K562 (cell line): ENCODE measurements at regions not wholly inside any gene's neighbourhood (a gene's known extent, or its start where the extent isn't known, plus 50 kb on each side); places are given as distances from the start of the nearest gene placed in this dataset.

Experiments used
- ATF3 ChIP-seq, 2 experiments: fragments of 450-650 bp in 1 of 2; sonication (generic) in 1 of 2; formaldehyde crosslinking in 1 of 2; IDR thresholded peaks in 1 of 2; conservative IDR thresholded peaks in 1 of 2; 2 replicates each; pipeline versions ENCODE4 v1.6.1 to v1.8.1; 2016 to 2023; ENCODE audit warnings: mild to moderate bottlenecking in 2 of 2, moderate library complexity in 2 of 2, inconsistent platforms in 1 of 2, missing genetic modification reagents in 1 of 2
- BCLAF1 ChIP-seq, 2 experiments: fragments of 450-650 bp in 1 of 2; IDR thresholded peaks; 2 replicates each; pipeline ENCODE4 v1.6.1; 2011 to 2017; ENCODE audit warnings: low read depth in 2 of 2, antibody characterized with exemption in 1 of 2, borderline replicate concordance in 1 of 2, low read length in 1 of 2, mild to moderate bottlenecking in 1 of 2, mixed read lengths in 1 of 2; ENCODE audit not compliant: control insufficient read depth in 1 of 2
- CTCF ChIP-seq, 3 experiments: IDR thresholded peaks in 2 of 3; conservative IDR thresholded peaks in 1 of 3; 2 replicates each; pipeline ENCODE4 v1.5.1; 2011 to 2012; ENCODE audit warnings: low read length in 3 of 3, mild to moderate bottlenecking in 3 of 3, control low read depth in 2 of 3, improper control_type of control experiment in 1 of 3, inconsistent platforms in 1 of 3, low read depth in 1 of 3, mixed read lengths in 1 of 3, moderate library complexity in 1 of 3; ENCODE audit not compliant: insufficient read depth in 2 of 3
- FOXP4 ChIP-seq: sonication (generic); formaldehyde crosslinking; IDR thresholded peaks from 2 replicates; pipeline ENCODE4 v1.8.0; 2022; ENCODE audit warnings: mild to moderate bottlenecking, missing genetic modification reagents, borderline replicate concordance
- JUND ChIP-seq, 2 experiments: IDR thresholded peaks; 2 replicates in 1 of 2; 3 replicates in 1 of 2; pipeline ENCODE4 v1.6.1; 2011; ENCODE audit warnings: borderline replicate concordance in 2 of 2, low read depth in 2 of 2, low read length in 2 of 2, improper control_type of control experiment in 1 of 2, missing biosample characterization in 1 of 2, missing genetic modification characterization in 1 of 2, missing genetic modification reagents in 1 of 2
- RBFOX2 ChIP-seq: fragments of 200-400 bp; formaldehyde crosslinking; IDR thresholded peaks from 2 replicates; pipeline ENCODE4 v1.6.1; 2017; ENCODE audit warnings: low read depth, mild to moderate bottlenecking, low read length, moderate library complexity
- ZNF224 ChIP-seq: sonication (generic); formaldehyde crosslinking; IDR thresholded peaks from 2 replicates; pipeline ENCODE4 v1.8.0; 2022; ENCODE audit warnings: mild to moderate bottlenecking, missing genetic modification reagents
- ZZZ3 ChIP-seq: fragments of 450-650 bp; IDR thresholded peaks from 2 replicates; pipeline ENCODE4 v1.6.1; 2016; ENCODE audit warnings: antibody characterized with exemption, mild to moderate bottlenecking, moderate library complexity

- TF ChIP-seq FOXP4 (CRISPR knock-in tag), result no peak
- no peak for TF ChIP-seq ZNF224 (CRISPR knock-in tag)
- no peak for TF ChIP-seq ZZZ3
- TF ChIP-seq BCLAF1 (IDR thresholded peaks at IDR 0.05; ENCODE audit: borderline replicate concordance in 1 of 2, control insufficient read depth in 1 of 2, low read depth in 2 of 2, low read length in 1 of 2), result no peak
- no peak for TF ChIP-seq ATF3 (IDR thresholded peaks at IDR 0.05)
- no peak for TF ChIP-seq ATF3 (CRISPR knock-in tag; conservative IDR thresholded peaks at IDR 0.05)
- TF ChIP-seq CTCF (IDR thresholded peaks at IDR 0.05 in 2 of 3, conservative IDR thresholded peaks at IDR 0.05 in 1 of 3; ENCODE audit: insufficient read depth in 2 of 3, low read depth in 1 of 3, low read length in 3 of 3), result no peak
- TF ChIP-seq JUND (IDR thresholded peaks at IDR 0.05; ENCODE audit: borderline replicate concordance, low read depth, low read length), result no peak
- no peak for TF ChIP-seq JUND (tag; IDR thresholded peaks at IDR 0.05; ENCODE audit: borderline replicate concordance, low read depth, low read length)
- TF ChIP-seq RBFOX2, result no peak
Observed at GRCh38 chr11:87889126-87889525, 286.1 kb downstream of the RAB38 start.
